Stimulated activated CD4-positive, alpha-beta T cell treated with anti-CD3 and anti-CD28 coated beads, Interleukin-4, amount 100 ng/mL, for 24 hours (primary cell): ENCODE measurements at regions not wholly inside any gene's neighbourhood (a gene's known extent, or its start where the extent isn't known, plus 50 kb on each side); places are given as distances from the start of the nearest gene placed in this dataset.

Source experiments
- DNase-seq: peaks from one replicate; pipeline ENCODE4 v3.0.0-alpha.2; 2020

DNA sequence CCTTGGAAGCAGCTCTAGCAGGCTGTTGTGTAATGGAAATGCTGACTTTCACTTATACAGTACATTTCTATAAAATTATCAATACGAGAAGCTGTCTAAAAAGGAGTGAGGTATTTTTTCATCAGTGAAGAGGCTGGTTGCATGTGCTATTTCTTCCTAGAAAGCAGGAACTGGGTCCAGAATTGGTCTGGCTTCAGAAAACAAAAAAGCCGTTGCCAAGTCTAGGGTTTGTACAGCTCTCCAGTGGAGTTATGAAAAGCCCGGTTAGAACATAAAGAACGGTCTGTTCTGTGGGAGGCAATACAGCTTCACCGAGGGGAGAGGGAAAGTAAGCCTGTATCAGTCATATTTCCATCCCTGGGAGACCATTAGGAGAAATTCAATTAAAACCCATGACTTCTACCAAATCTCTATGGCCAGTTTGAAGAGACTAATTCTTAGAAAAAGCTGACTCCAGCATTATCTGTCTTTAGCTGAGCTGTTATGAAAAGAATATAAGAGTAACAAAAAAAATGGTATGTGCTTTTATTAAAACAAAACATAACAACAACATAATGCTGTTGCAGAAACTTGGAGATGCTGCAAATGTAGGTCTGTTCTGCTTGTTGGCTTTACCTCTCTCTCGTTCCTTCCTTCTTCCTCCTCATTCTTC is 217.0 kb downstream of the CMPK2 start:
- DNase-seq = no peak

DNA sequence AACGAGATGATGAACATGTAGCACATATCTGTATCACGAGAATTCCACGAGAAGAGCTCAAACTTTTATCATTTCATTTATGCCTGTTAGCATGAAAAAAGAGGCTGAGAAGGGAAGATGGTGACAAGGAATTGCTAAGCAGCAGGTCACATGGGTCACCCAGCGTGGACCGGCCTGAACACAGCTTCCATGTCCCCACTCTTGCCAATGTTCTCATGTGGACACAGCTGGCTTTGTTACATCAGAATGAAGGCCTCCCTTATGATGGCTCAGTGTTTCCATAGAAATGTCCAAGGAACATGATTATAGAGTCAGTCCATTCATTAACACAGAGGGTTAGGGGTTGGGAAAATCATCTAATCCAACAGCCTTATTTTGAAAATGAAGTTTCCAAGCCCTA is 215.4 kb downstream of the CMPK2 start:
- no peak for DNase-seq

DNA sequence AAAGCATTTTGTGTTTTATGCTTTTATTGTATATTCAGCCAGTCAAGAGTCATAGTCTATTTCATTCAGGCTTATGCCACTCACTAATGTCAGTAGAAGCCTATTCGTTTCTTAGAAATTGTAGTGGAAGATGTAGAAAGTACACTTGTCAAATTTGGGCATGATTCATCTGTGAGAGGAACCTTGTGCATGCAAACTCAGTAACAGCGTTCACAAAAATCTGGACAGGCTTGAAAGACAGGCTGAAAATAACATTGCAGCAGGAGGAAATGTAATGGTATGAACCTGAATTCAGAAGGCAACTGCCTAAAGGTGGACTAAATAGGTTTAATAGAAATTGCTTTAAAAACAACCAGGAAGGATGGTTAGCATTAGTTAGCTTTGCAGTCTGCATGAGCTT is 213.5 kb downstream of the CMPK2 start:
- DNase-seq = no peak

DNA sequence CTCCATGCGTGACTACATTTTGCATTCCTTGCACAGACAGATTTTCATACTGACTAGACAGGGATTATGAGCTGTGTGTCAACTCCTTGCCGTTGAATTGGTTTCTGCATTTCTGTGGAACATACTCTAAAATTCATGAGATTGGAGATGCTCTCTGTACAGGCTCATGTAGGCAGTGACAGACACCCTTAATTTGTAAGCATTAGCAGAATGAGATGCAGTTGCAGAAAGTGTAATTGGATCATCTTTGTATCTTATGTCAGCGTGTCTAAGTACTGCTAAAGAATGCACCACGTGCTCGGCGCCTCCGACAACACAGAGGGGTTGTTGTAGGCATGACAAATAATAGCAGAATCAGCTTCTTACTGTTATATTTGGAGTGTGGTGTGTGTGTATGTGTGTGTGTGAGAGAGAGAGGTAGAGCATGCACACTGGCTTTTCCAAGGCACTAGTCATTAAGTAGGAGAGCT is 212.4 kb downstream of the CMPK2 start:
- no peak for DNase-seq

DNA sequence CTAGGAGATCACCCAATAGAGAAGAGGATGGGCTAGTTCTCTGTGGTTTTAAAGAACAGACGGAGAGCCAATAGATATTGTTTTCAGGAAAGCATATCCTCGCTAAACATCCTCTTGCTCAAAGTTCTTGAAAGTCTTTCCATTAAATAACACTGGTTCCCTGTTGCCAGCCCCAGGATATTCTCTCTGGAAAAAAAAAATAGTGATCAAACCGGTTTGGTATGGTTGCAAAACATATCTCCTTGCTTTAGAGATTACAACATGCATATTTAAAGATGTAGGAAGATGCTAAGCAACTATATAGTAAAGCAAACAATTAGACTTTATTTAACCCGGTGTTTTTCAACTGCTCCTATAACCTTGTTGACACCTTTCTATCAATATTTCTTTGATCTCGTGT is 211.4 kb downstream of the CMPK2 start:
- no peak for DNase-seq

DNA sequence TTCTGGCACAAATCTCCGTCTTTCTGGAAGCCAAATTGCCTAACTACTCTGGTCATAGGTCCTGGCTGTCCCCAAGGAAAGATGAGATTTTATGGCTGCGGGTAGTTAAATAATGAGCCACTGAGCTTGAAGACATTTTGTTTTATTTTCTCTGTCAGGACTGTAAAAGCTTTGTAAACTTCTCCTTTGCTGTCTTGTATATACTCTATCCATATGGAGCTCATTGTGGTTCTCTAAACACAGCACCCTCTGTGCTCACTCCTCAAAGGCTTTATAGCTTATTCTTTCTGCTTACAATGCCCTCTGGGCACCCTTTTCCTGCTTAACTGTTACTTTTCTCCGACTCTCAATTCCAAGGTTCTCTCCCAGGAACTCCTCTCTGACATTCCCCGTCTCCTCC is 209.1 kb downstream of the CMPK2 start:
- DNase-seq = no peak

DNA sequence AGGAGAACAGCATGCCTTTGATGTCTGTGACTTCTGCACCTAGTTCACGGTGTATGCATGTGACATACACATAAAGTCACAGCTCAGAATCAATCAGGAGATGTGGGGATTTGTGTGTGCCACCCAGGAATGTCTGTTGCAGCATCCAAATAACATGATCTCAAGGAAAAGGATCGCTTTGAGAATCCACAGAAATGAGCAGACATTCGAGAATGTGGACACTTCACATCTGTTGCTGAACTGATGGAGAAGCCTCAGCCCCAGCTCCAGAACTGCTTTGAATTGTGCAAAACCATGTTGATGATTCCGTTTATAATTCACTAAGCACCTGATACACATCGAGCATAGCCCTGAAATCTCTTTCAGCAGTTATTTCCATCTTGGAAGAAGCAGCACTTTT is 208.6 kb downstream of the CMPK2 start:
- no peak for DNase-seq

DNA sequence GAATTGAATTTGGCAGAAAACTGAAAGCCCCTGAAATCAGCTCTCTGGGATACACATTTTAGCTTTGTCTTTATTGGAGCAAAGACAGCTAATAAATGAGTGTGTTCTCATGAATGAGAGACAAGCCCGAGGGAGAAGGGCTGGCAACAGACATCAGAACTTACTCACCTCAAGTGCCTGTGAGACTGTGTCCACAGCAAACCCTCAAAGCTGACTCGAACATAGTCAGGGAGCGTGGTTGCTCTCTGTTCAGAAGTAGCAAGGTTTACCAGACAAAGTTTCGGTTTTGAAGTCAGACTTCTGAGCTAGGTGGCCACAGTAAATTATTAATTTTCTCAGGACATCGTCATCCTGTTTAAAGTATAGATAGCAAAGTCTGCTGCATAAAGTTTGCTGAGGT is 207.9 kb downstream of the CMPK2 start:
- no peak for DNase-seq

DNA sequence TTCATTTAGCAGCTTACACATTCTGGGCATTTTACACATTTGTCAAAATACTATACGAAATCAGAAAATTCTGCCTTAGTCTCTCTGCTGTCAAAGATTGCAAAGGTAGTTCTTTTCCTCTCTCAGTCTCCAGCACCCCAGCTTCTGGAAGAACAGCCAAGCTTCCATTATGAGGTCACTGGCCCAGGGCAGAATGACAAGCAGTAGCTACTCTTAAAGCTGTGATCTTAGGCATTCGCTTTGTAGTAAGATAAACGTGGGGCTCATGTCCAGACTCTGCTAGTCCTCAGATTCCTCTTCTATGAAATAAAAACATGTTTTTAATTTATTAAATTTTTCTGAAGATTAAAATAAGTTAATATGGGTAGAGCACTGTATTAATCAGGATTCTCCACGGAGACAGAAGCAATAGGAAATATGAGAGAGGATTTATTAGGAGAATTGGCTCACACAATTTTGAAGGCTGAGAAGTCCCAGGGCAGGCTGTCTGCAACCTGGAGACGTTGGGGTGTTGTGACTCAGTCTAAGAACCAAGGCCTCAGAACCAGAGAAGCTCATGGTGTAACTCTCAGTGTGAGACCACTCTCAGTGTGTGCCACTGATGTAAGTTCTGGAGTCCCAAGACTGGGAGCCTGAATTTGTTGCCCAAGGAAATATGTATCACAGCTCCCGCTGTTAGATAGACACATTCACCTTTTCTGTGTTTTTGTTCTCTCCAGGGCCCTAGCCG is 201.2 kb downstream of the CMPK2 start:
- DNase-seq = no peak

DNA sequence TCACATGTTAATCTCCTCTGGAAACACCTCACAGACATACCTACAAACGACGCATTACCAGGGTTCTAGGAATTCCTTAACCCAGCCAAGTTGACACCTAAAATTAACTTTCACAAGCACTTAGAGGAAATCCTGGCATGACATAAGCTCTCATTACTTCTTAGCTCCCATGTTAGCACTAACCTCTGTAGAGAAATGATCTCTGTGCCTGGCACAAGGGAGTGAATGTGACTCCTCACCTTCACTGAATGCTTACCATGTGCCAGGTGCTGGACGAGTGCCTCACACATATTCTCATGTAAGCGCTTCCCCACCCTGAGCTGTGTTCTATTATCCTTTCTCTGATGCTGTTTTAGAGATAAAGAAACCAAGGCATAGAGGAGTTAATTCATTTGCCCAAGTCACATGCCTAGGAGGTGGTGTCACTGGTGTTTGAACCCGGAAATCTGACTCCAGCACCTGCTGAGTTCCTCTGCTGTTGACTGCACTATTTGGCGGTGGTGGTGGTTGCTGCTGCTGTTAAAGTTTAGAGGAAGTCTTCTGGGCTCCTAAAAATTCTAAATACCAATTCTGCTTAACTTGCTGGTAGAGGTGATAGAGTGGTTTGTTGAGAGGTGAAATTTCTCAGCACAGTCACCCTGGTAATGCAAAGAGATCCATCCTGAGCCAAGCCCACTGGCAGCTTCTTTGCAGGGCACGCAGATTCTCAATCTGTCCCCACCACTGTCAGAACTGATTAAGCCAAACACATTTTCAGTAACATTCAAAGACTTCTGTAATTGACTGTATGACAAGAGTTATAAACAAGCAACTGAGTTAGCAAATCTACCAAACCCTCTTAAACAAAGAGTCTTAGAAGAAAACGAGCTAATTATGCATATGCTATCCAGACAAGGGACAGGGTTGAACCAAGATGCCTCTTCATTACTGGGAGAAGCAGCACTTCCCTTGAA is 200.3 kb downstream of the CMPK2 start:
- no peak for DNase-seq

DNA sequence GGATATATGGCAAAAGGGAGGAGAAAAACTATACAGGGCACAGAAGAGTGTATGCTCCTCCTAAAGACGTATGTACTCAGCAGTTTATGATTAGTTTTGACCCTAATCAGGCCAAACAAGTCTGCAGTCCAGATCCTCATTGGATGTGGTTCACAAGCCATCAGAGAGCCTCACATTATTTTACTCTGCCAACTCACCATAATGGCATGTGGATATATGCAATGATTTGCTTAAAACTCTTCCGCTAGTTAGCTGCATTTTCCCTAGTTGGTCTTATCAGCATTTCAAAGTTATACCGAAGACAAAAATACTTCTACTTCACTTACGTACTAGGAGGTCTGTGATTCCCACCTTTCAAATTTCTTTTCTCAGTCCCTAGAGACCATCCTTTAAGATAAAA is 198.4 kb downstream of the CMPK2 start:
- DNase-seq = no peak

DNA sequence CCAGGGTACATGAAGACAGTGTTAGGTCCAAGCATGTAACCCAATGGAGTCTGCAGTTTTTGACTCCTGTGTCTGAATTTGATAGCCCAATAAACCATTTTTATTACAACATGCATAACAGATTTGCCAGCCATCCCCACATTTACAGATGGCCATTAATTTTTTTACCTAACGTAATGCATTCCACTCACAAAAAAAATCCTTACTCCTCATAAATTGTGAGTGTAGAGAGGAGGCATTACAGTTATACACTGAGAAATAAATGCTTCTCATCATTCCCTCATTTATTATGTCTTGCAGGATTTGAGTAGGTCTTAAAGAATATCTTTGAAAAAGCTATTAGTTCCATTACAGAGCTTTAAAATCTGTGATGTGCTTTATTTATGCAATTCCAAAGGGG is 193.8 kb downstream of the CMPK2 start:
- DNase-seq = no peak

DNA sequence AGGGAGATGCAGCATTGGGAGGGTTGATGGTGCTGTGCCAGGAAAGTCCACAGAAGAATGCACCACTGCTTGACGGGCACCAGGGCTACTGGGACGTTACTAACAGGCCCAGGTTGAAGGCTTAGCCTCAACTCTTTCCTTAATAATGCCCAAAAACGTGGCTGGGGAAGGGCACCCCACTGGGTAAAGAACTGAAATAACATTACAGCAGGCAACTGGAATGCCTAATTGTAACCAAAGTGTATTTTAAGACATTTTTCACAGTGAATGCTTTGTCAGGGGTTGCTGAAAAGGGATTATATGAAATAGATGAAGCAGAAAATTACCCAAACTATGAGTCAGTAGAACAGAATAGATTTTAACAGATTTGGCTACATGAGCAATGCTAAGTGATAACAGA is 191.3 kb downstream of the CMPK2 start:
- no peak for DNase-seq

DNA sequence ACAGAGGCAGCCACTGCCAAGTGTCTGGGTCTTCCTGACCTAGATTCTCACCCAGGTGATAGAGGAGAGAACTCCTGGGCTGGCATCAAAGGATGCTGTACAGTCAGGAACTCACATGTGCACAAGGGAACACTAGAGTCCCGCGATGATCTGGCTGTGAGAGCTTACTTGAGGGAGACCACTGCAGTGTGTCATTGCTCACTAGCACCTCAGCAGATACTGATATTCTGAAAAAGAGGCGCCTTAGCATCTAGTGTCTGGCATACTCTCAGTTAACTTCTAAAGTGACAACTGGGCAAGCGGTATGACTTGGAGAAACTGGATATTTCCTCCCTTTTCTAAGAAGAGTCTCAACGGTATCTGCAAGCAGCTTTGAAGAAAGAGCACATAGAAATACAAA is 189.9 kb downstream of the CMPK2 start:
- no peak for DNase-seq

DNA sequence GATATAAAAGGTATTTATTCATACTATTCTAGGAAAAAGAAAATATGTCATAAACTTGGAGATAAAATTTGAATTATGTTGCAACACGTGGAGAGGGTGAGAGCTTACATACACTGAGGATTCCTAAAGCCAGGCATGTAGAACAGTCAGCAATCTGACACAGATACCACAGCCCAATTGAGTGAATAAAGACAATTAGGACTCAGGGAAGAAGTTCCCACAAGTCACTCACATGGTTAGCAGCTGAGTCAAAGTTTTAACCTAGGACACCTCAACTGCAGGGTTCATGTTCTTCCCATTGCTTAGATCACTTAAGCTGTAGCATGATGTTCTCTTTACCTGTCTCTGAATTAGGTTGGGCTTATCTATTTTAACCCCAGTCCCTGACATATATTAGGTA is 189.5 kb downstream of the CMPK2 start:
- DNase-seq = no peak

DNA sequence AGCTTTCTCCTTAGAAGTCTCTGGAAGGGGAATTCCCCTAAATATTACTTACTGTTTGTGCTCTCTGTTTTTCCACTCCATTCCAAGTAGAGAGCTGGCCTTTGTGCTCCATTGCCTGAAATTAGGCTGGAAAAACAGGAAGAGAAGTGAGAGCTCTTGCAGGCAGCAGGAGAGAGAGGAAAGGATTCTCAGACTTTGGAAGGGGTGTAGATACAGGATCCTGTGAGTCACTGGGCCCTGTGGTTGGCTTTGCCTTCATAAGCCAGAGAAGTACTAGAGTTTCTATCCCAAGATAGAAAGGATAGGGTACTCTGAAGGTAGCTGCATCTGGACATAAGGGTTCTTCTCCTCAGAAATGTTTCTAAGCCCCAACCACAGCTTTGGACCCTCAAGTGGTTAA is 188.9 kb downstream of the CMPK2 start:
- no peak for DNase-seq

DNA sequence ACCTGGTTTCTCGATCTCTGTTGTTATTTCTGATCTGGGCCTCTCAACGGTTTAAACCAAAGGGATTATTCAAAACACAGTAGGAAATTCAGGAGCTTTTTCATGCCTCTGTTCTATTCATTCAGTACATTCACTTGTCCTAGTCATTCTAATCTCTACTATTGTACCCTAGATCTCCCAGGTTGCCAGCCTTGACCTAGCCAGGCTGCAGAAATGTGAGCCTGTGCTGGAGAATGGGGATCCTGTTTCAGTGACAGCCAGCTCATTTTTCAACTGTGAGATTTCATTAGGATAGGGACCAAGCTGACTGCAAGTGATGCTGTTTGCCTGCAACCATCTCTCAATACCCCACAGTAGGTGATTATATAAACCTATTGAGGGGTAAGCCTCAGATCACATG is 186.2 kb downstream of the CMPK2 start:
- DNase-seq = no peak

DNA sequence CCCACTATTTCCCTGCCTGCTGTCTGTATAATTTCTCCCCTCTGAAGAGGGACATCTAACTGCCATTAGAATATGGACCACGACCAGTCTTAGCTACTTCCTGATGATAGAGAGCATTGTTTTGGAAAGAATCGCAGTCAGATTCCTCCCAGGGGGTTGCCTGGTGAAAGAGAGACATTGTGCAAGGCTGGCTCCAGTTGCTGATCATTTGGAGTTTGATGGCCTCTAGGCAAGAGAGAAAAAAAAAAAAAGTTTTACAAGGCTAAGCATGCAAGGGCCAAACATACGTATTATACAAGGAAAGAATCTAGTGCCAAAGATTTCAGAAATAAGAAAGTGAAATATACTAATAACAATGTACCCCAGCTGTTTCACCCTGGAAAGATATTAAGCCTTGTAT is 182.2 kb downstream of the CMPK2 start:
- no peak for DNase-seq

DNA sequence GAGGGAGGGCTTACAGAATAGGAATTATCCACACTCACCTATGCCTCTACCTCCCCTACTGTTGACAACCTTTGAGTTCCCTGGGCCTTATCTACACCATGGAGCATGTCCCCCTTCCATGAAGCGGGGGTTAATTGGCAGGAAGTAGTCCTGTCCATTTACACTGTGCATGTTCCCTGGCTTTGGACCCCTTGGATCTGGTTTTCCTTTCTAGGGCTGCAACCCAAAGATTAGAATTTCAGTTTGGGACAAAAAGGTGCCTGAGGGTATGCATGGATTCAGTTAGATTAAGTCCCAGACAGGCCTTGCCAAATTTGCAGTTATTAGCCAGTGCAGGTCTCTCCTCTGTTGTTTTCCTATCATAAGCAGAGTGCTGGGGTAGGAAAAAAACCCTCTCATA is 180.3 kb downstream of the CMPK2 start:
- DNase-seq = no peak

DNA sequence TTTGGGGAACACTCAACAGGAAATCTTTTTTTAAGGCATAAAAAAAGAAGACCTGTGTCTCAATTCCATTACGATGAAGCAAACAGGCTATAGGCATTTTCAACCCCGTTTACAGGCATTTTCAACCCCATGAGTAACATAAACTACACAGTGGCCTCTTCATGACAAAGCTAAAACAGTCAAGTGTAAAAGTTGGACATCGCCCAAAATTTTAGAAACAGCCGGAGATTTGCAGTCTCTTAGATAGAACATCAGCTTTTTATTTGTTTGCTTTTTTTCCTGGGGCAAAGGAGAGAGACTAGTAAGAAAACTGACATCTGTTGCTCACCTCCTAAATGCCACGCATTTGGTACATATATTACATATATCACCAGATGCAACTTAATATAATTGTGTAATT is 173.7 kb downstream of the CMPK2 start:
- no peak for DNase-seq

DNA sequence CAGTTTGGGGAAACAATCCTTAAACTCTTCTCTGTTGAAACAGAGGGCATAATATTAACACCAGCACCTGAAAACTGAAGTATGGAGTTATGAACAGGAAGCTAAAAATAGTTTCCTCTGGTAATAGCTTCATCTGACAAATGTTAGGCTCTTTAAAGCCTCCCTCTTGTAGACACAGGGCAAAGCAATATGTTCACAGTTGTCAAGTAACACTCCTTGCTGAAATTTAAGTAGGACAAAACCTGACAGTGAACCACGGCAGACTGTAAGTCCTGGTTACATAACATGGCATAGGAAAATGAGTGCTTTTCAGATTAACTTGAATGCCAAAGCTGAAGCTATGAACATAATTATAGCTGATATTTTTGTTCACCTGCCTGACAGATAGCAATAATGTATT is 172.9 kb downstream of the CMPK2 start:
- DNase-seq = no peak

DNA sequence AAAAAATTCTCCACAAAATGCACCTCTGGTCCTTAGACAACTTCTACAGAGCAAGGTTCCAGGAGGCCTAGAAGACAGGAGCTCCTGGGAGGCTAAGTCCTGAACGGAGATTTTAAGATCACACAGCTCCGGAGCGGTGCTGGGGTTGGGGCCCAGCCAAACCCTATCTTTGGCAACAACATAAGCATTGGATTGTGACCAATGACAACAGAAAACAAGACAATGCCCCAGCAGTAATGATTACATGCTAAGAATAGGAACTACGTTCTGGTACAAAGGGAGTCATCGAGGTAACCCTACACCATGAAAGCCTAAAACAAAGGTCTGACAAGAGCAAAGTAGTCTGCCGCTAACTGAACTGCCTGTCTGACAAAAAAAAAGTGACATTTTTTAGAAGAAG is 171.2 kb downstream of the CMPK2 start:
- DNase-seq = no peak

DNA sequence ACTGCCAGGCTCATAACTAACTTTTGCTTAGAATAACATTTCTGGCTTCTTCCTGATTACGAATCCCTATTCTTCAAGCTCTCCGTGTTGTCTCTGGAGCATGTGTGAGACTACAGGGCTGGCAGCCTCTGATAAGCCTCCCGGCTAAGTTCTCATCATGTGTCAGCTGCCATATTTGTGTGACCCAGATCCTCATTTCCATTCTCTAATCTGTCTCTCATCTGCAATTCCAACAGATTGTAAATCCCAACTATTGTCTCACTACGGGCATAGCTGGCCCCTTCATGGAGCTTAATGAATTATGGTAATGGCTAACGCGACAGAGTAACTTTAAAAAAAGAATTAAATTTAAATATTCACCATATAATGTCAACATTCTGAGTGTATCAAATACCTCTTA is 165.4 kb downstream of the CMPK2 start:
- no peak for DNase-seq

DNA sequence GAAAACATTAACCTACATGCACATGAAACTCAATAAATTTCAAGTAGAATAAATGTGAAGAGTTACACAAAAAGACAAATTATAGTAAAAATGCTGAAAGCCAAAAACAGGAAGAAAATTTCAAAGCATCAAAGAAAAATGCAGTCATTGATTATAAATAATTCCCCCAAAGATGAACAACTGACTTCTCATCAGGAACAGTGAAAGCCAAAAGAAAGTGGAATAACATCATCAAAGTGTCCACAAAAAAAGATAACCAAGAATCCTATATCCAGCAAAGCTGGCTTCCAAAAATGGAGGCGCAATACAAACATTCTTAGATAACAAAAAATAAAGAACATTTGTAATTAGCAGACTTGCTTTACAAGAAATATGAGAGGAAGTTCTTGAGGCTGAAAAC is 161.6 kb downstream of the CMPK2 start:
- DNase-seq = no peak
